GM13976 (cell line): ENCODE measurements at regions not wholly inside any gene's neighbourhood (a gene's known extent, or its start where the extent isn't known, plus 50 kb on each side); places are given as distances from the start of the nearest gene placed in this dataset.
A peak's percentile ranks its signal among the peaks of the same experiment; 100 is the strongest.

ENCODE experiments used
- DNase-seq: peaks from one replicate; pipeline ENCODE4 v3.0.0; 2012; ENCODE audit warnings: low spot score
- CTCF ChIP-seq: IDR thresholded peaks from 2 replicates; pipeline ENCODE4 v1.5.1; 2012; ENCODE audit warnings: borderline replicate concordance, mild to moderate bottlenecking; ENCODE audit not compliant: insufficient read depth; ENCODE audit errors: extremely low read depth, missing control alignments, control extremely low read depth
- in situ Hi-C: fragments of 300-500 bp; cut with MboI; formaldehyde crosslinking; loops from one replicate; pipeline ENCODE4 v1.12.0; 2022; ENCODE audit warnings: low sequenced_read_pairs, mixed read lengths, inconsistent platforms; ENCODE audit not compliant: unreplicated experiment

- no peak for DNase-seq
- in situ Hi-C loops, result no loop called here
- no peak for TF ChIP-seq CTCF
Measured at GRCh38 chr6:97572943-97573342, 289.9 kb upstream of the MMS22L start.

DNA sequence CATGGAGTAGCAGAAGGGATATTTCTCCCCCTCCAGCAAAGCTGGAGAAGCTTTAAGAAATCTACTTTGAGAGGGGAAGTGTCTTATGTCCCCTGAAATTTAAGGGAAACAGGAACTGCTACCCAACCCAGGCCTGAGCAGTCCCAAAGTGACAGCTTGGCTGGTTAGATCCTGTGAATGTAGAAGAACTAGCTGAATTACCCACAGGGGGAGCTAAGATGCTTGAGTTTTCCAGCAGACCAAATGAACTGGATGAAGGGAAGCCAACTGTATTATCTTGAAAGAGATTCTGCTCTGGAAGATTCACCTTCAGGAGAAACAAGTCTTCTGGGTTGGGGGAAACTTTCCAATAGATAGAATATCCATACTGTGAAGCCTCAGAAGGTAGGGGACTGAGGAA is 303.3 kb upstream of the MMS22L start:
- in situ Hi-C loops, result no loop called here
- peak; percentile 11 for DNase-seq
- TF ChIP-seq CTCF, result peak; percentile 11

GRCh38 chr6:97591955-97592354 is 308.9 kb upstream of the MMS22L start:
- in situ Hi-C loops, result no loop called here
- no peak for TF ChIP-seq CTCF
- DNase-seq, result no peak

DNA sequence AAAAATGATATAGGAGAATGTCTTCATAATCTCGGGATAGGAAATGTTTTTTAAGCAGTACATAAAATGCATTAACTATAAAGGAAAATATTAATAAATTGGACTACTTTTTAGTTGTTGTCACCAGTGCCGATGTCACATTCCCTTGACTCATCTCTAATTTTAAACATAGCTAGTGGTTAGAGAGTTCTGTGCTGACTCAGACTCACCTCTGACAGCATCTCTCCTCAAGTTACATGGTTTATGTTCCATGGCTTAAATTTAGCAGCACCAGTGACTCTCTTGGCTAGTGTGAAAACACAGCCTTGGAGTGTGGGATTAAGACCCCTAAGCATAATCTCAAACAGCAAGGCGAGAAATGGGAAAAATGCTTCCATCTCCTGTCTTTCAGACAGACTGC is 311.8 kb upstream of the MMS22L start:
- TF ChIP-seq CTCF, result no peak
- DNase-seq, result no peak
- in situ Hi-C loops, result no loop called here

DNA sequence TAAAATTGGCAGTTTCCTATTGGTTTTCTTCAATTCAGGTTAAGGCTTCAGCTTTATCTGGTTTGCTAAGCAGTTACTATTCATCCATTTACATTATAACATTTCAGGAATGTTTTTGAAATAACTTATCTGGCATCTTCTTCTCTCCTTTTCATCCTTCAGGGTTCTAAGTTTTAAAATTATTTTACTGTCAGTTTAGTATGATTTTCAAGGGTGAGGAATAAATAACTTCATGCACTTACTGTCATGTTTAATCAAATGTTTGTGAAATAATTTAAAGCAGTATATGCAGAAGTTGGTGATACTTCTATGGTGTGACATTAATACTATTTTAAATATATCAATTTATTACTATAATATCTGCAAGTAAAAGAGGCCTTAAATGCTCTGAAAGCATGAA is 338.1 kb upstream of the MMS22L start:
- DNase-seq, result no peak
- in situ Hi-C loops, result no loop called here
- no peak for TF ChIP-seq CTCF

GRCh38 chr6:97626671-97627441 is 343.8 kb upstream of the MMS22L start:
- in situ Hi-C loops, result no loop called here
- TF ChIP-seq CTCF, result no peak
- DNase-seq, result no peak
